GM23338 (cell line): ENCODE measurements at regions not wholly inside any gene's neighbourhood (a gene's known extent, or its start where the extent isn't known, plus 50 kb on each side); places are given as distances from the start of the nearest gene placed in this dataset.

Experiments used
- ATAC-seq: fragments of 200-7000 bp; cut with Tn5 transposase; 3 replicates; pipeline ENCODE4 v1.9.1; 2020
- DNase-seq: peaks from one replicate; pipeline ENCODE4 v3.0.0-alpha.2; 2015; ENCODE audit warnings: low spot score
- H2AFZ ChIP-seq: fragments of 200-600 bp; sonication (generic); 2 replicates; pipeline ENCODE4 v1.8.0; 2016; ENCODE audit warnings: antibody characterized with exemption, mild to moderate bottlenecking, moderate library complexity
- H3F3A ChIP-seq: fragments of 200-600 bp; sonication (generic); replicated peaks from 2 replicates; pipeline ENCODE4 v1.8.0; 2017; ENCODE audit warnings: antibody characterized with exemption, mixed run types, low read depth
- H3K27ac ChIP-seq: fragments of 200-600 bp; sonication (generic); 2 replicates; pipeline ENCODE4 v1.6.1; 2016; ENCODE audit warnings: low read depth
- H3K27me3 ChIP-seq: fragments of 200-600 bp; sonication (generic); 2 replicates; pipeline ENCODE4 v1.8.0; 2016; ENCODE audit warnings: mild to moderate bottlenecking, mixed run types, moderate library complexity; ENCODE audit not compliant: insufficient read depth
- H3K36me3 ChIP-seq: fragments of 200-600 bp; sonication (generic); 2 replicates; pipeline ENCODE4 v1.8.0; 2016; ENCODE audit warnings: mild to moderate bottlenecking; ENCODE audit not compliant: insufficient read depth
- H3K4me1 ChIP-seq: fragments of 200-600 bp; sonication (generic); 2 replicates; pipeline ENCODE4 v1.8.0; 2016; ENCODE audit warnings: mild to moderate bottlenecking, moderate library complexity; ENCODE audit not compliant: insufficient read depth
- H3K4me2 ChIP-seq: fragments of 200-600 bp; sonication (generic); 2 replicates; pipeline ENCODE4 v1.7.1; 2017; ENCODE audit warnings: mixed run types
- H3K4me3 ChIP-seq: fragments of 200-600 bp; sonication (generic); 2 replicates; pipeline ENCODE4 v1.6.1; 2016; ENCODE audit warnings: mixed run types
- H3K79me2 ChIP-seq: fragments of 200-600 bp; sonication (generic); replicated peaks from 2 replicates; pipeline ENCODE4 v1.8.0; 2017; ENCODE audit warnings: mild to moderate bottlenecking; ENCODE audit not compliant: insufficient read depth
- H3K9me2 ChIP-seq: fragments of 200-600 bp; sonication (generic); 2 replicates; pipeline ENCODE4 v1.8.0; 2017; ENCODE audit not compliant: insufficient read depth
- H4K20me1 ChIP-seq: fragments of 200-600 bp; sonication (generic); replicated peaks from 2 replicates; pipeline ENCODE4 v1.8.0; 2017; ENCODE audit warnings: mild to moderate bottlenecking; ENCODE audit not compliant: insufficient read depth
- H3K27ac Mint-ChIP-seq: 2 replicates; pipeline ENCODE4 v1.8.0; 2020; ENCODE audit warnings: inconsistent platforms, mild to moderate bottlenecking, moderate library complexity, mixed read lengths
- H3K27me3 Mint-ChIP-seq: 3 replicates; pipeline ENCODE4 v1.8.0; 2022; ENCODE audit warnings: low read depth, mild to moderate bottlenecking, moderate library complexity, mixed read lengths, inconsistent platforms; ENCODE audit not compliant: insufficient read depth, poor library complexity
- H3K36me3 Mint-ChIP-seq: 3 replicates; pipeline ENCODE4 v1.8.0; 2021; ENCODE audit warnings: low read depth, mild to moderate bottlenecking, inconsistent platforms, moderate library complexity, mixed read lengths
- H3K4me1 Mint-ChIP-seq: 3 replicates; pipeline ENCODE4 v1.8.0; 2020; ENCODE audit warnings: mild to moderate bottlenecking, inconsistent platforms, mixed read lengths
- H3K4me3 Mint-ChIP-seq: 3 replicates; pipeline ENCODE4 v1.8.0; 2021; ENCODE audit warnings: moderate library complexity, mild to moderate bottlenecking, inconsistent platforms, mixed read lengths
- H3K9me3 Mint-ChIP-seq: 3 replicates; pipeline ENCODE4 v1.8.0; 2020; ENCODE audit warnings: moderate library complexity, mild to moderate bottlenecking, inconsistent platforms, mixed read lengths
- CREB1 ChIP-seq: fragments of 250-450 bp; sonication (Bioruptor Pico); IDR thresholded peaks from 2 replicates; pipeline ENCODE4 v1.5.0; 2020; ENCODE audit warnings: low read depth, mild to moderate bottlenecking, moderate library complexity
- CTCF ChIP-seq, 2 experiments: fragments of 200-600 bp in 1 of 2; sonication (generic) in 1 of 2; conservative IDR thresholded peaks; 2 replicates each; pipeline versions ENCODE4 v1.5.1 to v1.6.1; 2016 to 2017; ENCODE audit warnings: antibody characterized with exemption in 2 of 2, low read depth in 2 of 2, mild to moderate bottlenecking in 2 of 2, moderate library complexity in 1 of 2
- ETS1 ChIP-seq: IDR thresholded peaks from 2 replicates; pipeline ENCODE4 v1.6.1; 2016; ENCODE audit warnings: antibody characterized with exemption
- EZH2 ChIP-seq: fragments of 200-600 bp; sonication (generic); IDR thresholded peaks from one replicate; pipeline ENCODE4 v1.8.0; 2017; ENCODE audit warnings: antibody characterized with exemption, mild to moderate bottlenecking, low read depth; ENCODE audit not compliant: unreplicated experiment
- EZH2phosphoT487 ChIP-seq: fragments of 200-600 bp; sonication (generic); IDR thresholded peaks from one replicate; pipeline ENCODE4 v1.8.1; 2018; ENCODE audit warnings: antibody characterized with exemption; ENCODE audit not compliant: unreplicated experiment
- JUNB ChIP-seq: IDR thresholded peaks from one replicate; pipeline ENCODE4 v1.6.1; 2016; ENCODE audit warnings: antibody characterized with exemption; ENCODE audit not compliant: unreplicated experiment
- NANOG ChIP-seq: IDR thresholded peaks from 2 replicates; pipeline ENCODE4 v1.6.1; 2016; ENCODE audit warnings: antibody characterized with exemption, borderline replicate concordance
- POLR2AphosphoS5 ChIP-seq: IDR thresholded peaks from 2 replicates; pipeline ENCODE4 v1.6.1; 2016; ENCODE audit warnings: antibody characterized with exemption, low read depth
- REST ChIP-seq: IDR thresholded peaks from one replicate; pipeline ENCODE4 v1.6.1; 2018; ENCODE audit warnings: antibody characterized with exemption; ENCODE audit not compliant: unreplicated experiment
- STAT1 ChIP-seq: IDR thresholded peaks from one replicate; pipeline ENCODE4 v1.6.1; 2016; ENCODE audit warnings: antibody characterized with exemption; ENCODE audit not compliant: unreplicated experiment
- ZNF114 ChIP-seq: fragments of 250-450 bp; sonication (Bioruptor Pico); IDR thresholded peaks from 2 replicates; pipeline ENCODE4 v1.5.0; 2020; ENCODE audit warnings: mild to moderate bottlenecking, moderate library complexity
- ZNF331 ChIP-seq: fragments of 250-450 bp; sonication (Bioruptor Pico); IDR thresholded peaks from 2 replicates; pipeline ENCODE4 v1.5.0; 2020; ENCODE audit warnings: low read depth, mild to moderate bottlenecking, moderate library complexity

- no peak for TF ChIP-seq CTCF (conservative IDR thresholded peaks at IDR 0.05; ENCODE audit: low read depth in 2 of 2)
- TF ChIP-seq REST: no peak
- TF ChIP-seq STAT1: no peak
Measured at GRCh38 chr4:111595456-111595855, 549.8 kb upstream of the FAM241A start (continued).

- Histone ChIP-seq H3K27me3 (no peaks in the 10 kb centered on the region), H3K9me2 (no peaks in the 10 kb centered on the region), H3K4me1 (no peaks in the 10 kb centered on the region), H3F3A (no peaks in the 10 kb centered on the region), H3K4me3 (no peak overlapping the region), H2AFZ (no peak overlapping the region), H3K79me2 (no peaks in the 10 kb centered on the region), H3K36me3 (no peaks in the 10 kb centered on the region), H3K27ac (no peak overlapping the region), H4K20me1 (no peaks in the 10 kb centered on the region), H3K4me2 (no peak overlapping the region)
- DNase-seq: no peak
- Mint-ChIP-seq H3K4me1 (peaks cover 4% of the 10 kb centered on the region; the same call in 1 of the 3 replicates), H3K4me3 (no peak overlapping the region), H3K27ac (no peak overlapping the region), H3K9me3 (no peaks in the 10 kb centered on the region), H3K36me3 (no peaks in the 10 kb centered on the region), H3K27me3 (peaks cover 1% of the 10 kb centered on the region)
- ATAC-seq: no peak
- TF ChIP-seq EZH2: no peak
- TF ChIP-seq ZNF331: no peak
- TF ChIP-seq CTCF (conservative IDR thresholded peaks at IDR 0.05; ENCODE audit: low read depth in 2 of 2): no peak
- TF ChIP-seq REST: no peak
- TF ChIP-seq ETS1: no peak
- TF ChIP-seq CREB1 (CRISPR knock-in tag): no peak
- TF ChIP-seq JUNB: no peak
- TF ChIP-seq ZNF114 (CRISPR knock-in tag): no peak
- TF ChIP-seq POLR2AphosphoS5: no peak
- no peak for TF ChIP-seq NANOG
- TF ChIP-seq EZH2phosphoT487: no peak
- no peak for TF ChIP-seq STAT1
Measured at GRCh38 chr4:111596491-111596890, 548.8 kb upstream of the FAM241A start.
